GM20000 (cell line): ENCODE measurements at regions not wholly inside any gene's neighbourhood (a gene's known extent, or its start where the extent isn't known, plus 50 kb on each side); places are given as distances from the start of the nearest gene placed in this dataset.
"Not testable (repeated sequence)": the region's sequence is repeated elsewhere in the genome, so short reads cannot be mapped to it uniquely, and the experiment has no call there.

Experiments used
- DNase-seq: peaks from one replicate; pipeline ENCODE4 v3.0.0; 2012; ENCODE audit warnings: low spot score
- TF ChIP-seq, protein P1 (sequence below): IDR thresholded peaks from 2 replicates; pipeline ENCODE4 v1.5.1; 2012; ENCODE audit warnings: mild to moderate bottlenecking, control low read depth; ENCODE audit errors: extremely low read depth, missing control alignments

DNA sequence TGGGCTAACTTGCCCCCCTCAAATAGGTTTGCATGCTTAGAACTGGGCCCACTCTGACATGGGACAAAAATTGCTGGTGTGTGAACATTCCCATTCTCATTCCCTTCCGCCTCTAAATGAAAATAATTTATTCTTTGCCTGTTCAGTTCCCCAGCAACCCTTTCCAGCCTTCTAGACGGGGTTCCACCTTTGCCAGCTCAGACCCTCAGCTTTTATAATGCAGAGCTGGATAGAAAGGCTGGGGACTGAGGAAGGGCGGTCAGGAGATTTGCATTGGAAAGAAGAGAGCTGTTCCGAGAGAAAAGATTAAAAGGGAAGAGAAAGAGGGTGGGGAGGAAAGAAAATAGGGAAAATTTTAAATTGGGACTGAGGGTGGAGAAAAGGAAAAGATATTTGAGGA, 151.1 kb upstream of the WSCD1 start:
- DNase-seq: no peak
- TF ChIP-seq, protein P1, sequence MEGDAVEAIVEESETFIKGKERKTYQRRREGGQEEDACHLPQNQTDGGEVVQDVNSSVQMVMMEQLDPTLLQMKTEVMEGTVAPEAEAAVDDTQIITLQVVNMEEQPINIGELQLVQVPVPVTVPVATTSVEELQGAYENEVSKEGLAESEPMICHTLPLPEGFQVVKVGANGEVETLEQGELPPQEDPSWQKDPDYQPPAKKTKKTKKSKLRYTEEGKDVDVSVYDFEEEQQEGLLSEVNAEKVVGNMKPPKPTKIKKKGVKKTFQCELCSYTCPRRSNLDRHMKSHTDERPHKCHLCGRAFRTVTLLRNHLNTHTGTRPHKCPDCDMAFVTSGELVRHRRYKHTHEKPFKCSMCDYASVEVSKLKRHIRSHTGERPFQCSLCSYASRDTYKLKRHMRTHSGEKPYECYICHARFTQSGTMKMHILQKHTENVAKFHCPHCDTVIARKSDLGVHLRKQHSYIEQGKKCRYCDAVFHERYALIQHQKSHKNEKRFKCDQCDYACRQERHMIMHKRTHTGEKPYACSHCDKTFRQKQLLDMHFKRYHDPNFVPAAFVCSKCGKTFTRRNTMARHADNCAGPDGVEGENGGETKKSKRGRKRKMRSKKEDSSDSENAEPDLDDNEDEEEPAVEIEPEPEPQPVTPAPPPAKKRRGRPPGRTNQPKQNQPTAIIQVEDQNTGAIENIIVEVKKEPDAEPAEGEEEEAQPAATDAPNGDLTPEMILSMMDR: no peak

DNA sequence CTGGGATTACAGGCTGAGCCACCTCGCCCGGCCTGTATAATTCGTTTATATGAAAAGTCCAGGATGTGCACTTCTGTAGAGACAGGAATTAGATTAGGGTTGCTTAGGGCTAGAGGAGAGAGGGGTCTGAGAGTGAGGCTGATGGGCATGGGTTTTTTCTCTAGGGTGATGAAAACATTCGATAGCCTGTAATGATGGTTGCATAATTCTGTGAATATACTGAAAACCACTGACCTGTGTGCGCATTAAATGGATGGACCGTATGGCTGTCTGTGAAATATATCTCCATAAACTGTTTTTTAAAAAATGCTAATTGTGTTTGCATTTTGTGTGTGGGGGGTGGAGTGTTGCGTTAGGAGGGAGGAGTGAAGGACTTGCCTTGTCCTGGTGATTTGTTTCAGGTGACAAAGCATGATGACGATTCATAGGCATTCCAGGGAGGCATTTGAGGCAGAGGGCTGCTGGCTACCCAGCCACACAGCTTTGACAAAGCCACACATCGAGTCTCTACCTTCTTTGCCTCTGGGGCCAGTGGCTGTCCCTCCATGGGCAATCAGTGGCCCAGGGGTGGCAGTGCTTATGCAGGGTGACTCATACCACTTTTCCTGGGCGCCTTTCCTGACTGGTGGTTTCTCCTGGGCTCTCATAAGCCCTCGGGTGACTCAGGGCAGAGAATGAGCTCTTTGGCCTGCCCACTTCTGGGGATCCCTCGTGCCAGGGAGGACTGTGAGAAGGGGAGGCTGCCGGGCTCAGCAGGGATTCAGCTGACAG, 148.5 kb upstream of the WSCD1 start:
- DNase-seq: no peak
- TF ChIP-seq, protein P1: no peak

DNA sequence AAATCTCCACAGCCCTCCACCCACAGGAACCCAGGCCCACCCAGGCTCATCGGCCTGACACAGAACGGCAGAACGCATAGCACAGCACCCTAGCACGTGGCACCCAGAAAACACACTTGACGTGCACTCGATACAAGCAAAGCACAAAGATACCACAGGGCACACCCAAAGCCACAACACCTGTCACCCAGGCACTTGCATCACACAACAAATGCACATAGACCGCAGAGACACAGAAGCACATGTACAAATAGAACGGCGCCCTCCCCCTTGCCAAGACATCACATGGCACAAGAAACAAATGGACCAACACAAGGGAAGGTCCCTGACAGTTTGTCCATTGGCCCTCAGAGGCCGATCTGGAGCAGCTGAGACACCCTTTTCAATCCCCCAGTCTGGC, 147.7 kb upstream of the WSCD1 start:
- DNase-seq: no peak
- TF ChIP-seq, protein P1: no peak

DNA sequence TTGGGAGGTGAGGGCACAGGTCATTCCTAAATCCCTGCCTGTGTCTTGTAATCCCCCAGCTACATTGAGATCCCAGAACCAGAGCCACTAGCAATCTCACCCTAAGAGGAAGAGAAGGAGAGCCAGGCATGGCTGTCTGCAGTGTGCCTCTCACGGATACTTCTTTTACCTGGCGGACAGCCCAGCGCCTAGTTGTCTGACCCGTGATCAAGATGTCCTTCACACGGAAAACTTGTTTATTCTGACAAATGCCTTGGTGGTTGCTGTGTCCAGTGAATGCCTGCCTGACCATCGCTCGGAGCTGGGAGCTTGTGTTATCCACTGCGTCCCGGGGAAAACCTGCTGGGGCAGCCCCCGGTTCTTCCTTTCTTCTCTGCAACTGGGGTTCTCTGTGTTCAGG, 140.5 kb upstream of the WSCD1 start:
- TF ChIP-seq, protein P1: no peak
- no peak for DNase-seq

DNA sequence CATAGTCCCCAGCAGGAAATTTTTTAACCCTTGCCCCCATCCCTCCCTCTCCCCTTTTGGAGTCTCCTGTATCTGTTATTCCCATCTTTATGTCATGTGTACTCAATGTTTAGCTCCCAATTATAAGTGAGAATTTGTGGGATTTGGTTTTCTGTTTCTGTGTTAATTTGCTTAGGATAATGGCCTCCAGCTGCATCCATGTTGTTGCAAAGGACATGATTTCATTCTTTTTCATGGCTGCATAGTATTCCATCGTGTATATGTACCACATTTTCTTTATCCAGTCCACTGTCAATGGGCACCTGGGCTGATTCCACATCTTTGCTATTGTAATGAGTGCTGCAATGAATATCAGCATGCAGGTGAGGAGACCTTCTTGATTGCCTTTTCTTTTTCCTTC, 139.6 kb upstream of the WSCD1 start:
- DNase-seq: not testable (repeated sequence)

DNA sequence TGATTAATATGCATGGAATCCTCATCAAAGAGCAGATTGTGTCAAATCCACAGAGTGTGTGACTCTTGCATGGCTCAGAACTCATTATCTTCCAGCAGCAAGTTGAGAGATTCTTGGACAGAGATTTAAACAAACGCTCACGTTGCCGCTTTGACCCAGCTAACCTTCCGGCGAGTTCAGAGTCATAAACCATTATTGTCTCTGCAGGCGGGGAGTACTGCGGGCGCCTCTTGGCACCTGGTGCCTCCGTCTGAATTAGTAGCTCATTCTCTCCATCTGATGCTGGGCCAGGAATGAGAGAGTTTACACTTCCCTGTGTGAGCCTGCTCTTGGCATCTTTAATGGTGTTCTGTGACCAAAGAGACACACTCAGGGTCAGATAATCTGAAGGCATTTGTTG, 138.6 kb upstream of the WSCD1 start:
- TF ChIP-seq, protein P1: no peak
- DNase-seq: no peak

DNA sequence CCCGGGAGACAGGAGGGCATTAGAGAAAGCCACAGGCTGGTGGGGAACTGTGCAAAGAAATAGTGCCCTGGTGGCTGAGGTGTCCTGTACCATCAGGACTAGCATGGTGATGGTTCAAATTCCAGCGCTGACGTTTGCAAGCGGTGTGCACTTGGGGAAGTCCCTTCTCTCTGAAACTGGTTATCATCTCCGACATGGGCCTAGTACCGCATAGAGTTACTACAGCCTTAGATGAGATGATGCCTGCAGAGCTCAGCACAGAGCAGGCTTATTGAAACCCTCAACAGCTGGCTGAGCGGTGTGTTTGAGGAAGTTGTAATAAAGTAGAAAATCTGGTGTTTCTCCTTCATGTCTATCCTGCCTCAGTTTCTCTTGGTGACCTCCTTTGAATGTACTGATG, 136.7 kb upstream of the WSCD1 start:
- no peak for DNase-seq
- TF ChIP-seq, protein P1: no peak

DNA sequence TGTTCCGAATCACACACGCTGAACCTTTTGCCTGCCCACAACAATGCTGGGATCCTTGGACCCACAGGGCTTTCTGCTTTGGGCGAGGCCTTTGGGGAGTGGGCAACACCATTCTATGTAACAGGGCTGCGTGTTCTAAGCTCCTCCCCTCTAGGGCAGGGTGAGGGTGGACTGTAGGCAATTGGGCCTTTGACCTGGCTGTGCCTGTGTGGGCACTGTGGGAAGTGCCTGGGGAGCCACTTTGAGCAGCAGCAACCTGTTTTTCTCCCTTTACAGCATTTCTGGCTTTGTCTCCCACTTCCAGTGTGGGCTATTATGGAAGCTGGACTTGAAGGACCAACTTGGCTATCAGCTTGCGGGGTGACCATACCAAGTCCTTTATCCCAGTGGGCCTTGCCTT, 128.9 kb upstream of the WSCD1 start:
- TF ChIP-seq, protein P1: no peak
- no peak for DNase-seq
